OCI-LY7 (cell line): ENCODE measurements at regions not wholly inside any gene's neighbourhood (a gene's known extent, or its start where the extent isn't known, plus 50 kb on each side); places are given as distances from the start of the nearest gene placed in this dataset.

Source experiments
- BruUV-seq: library from RNA; stranded (reverse); fragments of 400-500 nt; replicated peaks from 2 replicates; lab custom pipeline; 2021; lab: Mats Ljungman, UMichigan
- CTCF ChIA-PET: fragments of 300-600 bp; sonication (Branson Sonifier 250); formaldehyde crosslinking; loops from one replicate; lab custom pipeline; 2022; ENCODE audit warnings: antibody characterized with exemption; ENCODE audit not compliant: unreplicated experiment; lab: Charles Lee
- POLR2A ChIA-PET: fragments of 300-600 bp; sonication (Branson Sonifier 250); formaldehyde crosslinking; loops from one replicate; lab custom pipeline; 2022; ENCODE audit warnings: antibody characterized with exemption; lab: Charles Lee
- DNase-seq: peaks from one replicate; pipeline ENCODE4 v3.0.0-alpha.2; 2015; ENCODE audit warnings: low spot score
- H2AFZ ChIP-seq: fragments of 200-600 bp; sonication (generic), shearing (Covaris generic); 2 replicates; pipeline ENCODE4 v1.6.1; 2014; ENCODE audit warnings: mild to moderate bottlenecking, antibody characterized with exemption, low read length, moderate library complexity
- H3K27ac ChIP-seq: fragments of 200-600 bp; sonication (generic); 2 replicates; pipeline ENCODE4 v1.5.1; 2014; ENCODE audit warnings: mixed run types, low read depth, mild to moderate bottlenecking, moderate library complexity, low read length, inconsistent platforms; ENCODE audit not compliant: poor library complexity, severe bottlenecking
- H3K36me3 ChIP-seq: fragments of 200-600 bp; sonication (generic); 2 replicates; pipeline ENCODE4 v1.6.1; 2014; ENCODE audit warnings: mild to moderate bottlenecking, antibody characterized with exemption, low read length, moderate library complexity, mixed read lengths; ENCODE audit not compliant: insufficient read depth
- H3K4me1 ChIP-seq: fragments of 200-600 bp; sonication (generic); 2 replicates; pipeline ENCODE4 v1.5.1; 2014; ENCODE audit warnings: mild to moderate bottlenecking, low read length; ENCODE audit not compliant: insufficient read depth, poor library complexity, severe bottlenecking
- H3K4me2 ChIP-seq: fragments of 200-600 bp; sonication (generic); 2 replicates; pipeline ENCODE4 v1.6.1; 2014; ENCODE audit warnings: mild to moderate bottlenecking, low read length
- H3K4me3 ChIP-seq: fragments of 200-600 bp; sonication (generic); 2 replicates; pipeline ENCODE4 v1.5.1; 2014; ENCODE audit warnings: mild to moderate bottlenecking, low read depth, low read length; ENCODE audit not compliant: poor library complexity, severe bottlenecking
- H3K79me2 ChIP-seq: fragments of 200-600 bp; sonication (generic); 2 replicates; pipeline ENCODE4 v1.6.1; 2016; ENCODE audit warnings: low read depth, mild to moderate bottlenecking, low read length, moderate library complexity, mixed read lengths; ENCODE audit not compliant: insufficient read depth
- H3K9me2 ChIP-seq: fragments of 200-600 bp; sonication (generic); 2 replicates; pipeline ENCODE4 v1.6.1; 2016; ENCODE audit warnings: mild to moderate bottlenecking, low read length, mixed read lengths; ENCODE audit not compliant: insufficient read depth
- H3K9me3 ChIP-seq: fragments of 200-600 bp; sonication (generic); 2 replicates; pipeline ENCODE4 v1.6.1; 2014; ENCODE audit warnings: mild to moderate bottlenecking, mixed run types, low read length, mixed read lengths
- H4K20me1 ChIP-seq: fragments of 200-600 bp; sonication (generic); 2 replicates; pipeline ENCODE4 v1.6.1; 2014; ENCODE audit warnings: mild to moderate bottlenecking, antibody characterized with exemption, low read length, moderate library complexity, mixed read lengths; ENCODE audit not compliant: insufficient read depth
- EZH2phosphoT487 ChIP-seq: fragments of 200-600 bp; sonication (generic); IDR thresholded peaks from 2 replicates; pipeline ENCODE4 v1.6.1; 2018; ENCODE audit warnings: low read depth, borderline replicate concordance, mild to moderate bottlenecking, mixed run types, antibody characterized with exemption, low read length, moderate library complexity, mixed read lengths
- intact Hi-C: fragments of 100-400 bp; cut with micrococcal nuclease; formaldehyde crosslinking; loops from one replicate; pipeline ENCODE4 v1.10.0; 2022; ENCODE audit not compliant: unreplicated experiment
- TF ChIP-seq, protein P1 (sequence below): fragments of 200-600 bp; sonication (generic); conservative IDR thresholded peaks from 2 replicates; pipeline ENCODE4 v1.5.1; 2014; ENCODE audit warnings: mild to moderate bottlenecking, antibody characterized with exemption, low read length, moderate library complexity, mixed read lengths

DNA sequence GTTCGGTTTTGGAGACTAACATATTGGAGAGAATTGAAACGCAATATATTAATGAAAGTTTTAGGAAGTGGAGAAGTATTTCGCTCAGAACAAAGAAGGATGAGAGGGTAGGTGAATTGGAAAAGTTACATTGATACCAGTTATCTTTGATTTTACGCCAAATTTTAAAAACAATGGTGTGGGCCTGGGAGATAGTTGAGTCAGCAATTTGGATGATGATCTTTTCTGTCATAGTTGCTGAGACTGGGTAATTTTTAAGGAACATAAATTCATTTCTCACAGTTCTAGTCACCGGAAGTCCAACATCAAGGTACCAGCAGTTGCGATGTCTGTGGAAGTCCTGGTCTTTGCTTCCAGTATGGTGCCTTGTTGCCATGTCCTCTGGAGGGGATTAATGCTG is 644.8 kb upstream of the LCORL start:
- BruUV-seq, result no TSS peak
- H3K27ac ChIP-seq, result no peak overlapping the region
- POLR2A ChIA-PET, result no interaction called here

DNA sequence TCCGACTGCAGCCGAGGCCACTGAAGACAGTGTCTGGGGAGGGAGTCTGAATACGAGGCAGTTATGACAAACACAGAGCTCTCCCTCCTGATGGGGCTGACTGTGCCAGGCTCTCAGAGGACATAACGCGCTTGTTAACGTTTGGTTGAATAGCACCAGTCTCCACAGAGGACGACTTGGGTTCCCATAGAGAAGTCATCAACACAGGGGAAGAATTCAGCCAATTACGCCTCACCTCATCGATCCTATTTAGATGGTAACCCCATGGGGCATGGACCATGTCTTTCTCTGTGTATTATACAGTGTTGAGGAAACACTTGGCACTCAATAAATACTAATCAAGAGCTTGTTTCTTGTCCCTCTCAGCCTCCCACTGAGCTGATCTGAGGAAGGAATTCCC is 642.6 kb upstream of the LCORL start:
- no peak for TF ChIP-seq EZH2phosphoT487
- TF ChIP-seq, protein P1, sequence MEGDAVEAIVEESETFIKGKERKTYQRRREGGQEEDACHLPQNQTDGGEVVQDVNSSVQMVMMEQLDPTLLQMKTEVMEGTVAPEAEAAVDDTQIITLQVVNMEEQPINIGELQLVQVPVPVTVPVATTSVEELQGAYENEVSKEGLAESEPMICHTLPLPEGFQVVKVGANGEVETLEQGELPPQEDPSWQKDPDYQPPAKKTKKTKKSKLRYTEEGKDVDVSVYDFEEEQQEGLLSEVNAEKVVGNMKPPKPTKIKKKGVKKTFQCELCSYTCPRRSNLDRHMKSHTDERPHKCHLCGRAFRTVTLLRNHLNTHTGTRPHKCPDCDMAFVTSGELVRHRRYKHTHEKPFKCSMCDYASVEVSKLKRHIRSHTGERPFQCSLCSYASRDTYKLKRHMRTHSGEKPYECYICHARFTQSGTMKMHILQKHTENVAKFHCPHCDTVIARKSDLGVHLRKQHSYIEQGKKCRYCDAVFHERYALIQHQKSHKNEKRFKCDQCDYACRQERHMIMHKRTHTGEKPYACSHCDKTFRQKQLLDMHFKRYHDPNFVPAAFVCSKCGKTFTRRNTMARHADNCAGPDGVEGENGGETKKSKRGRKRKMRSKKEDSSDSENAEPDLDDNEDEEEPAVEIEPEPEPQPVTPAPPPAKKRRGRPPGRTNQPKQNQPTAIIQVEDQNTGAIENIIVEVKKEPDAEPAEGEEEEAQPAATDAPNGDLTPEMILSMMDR, result no peak
- no peak overlapping the region for H3K4me3 ChIP-seq
- H4K20me1 ChIP-seq, result no peaks in the 10 kb centered on the region
- H3K9me3 ChIP-seq, result no peaks in the 10 kb centered on the region
- no peaks in the 10 kb centered on the region for H3K4me1 ChIP-seq
- no peaks in the 10 kb centered on the region for H3K9me2 ChIP-seq
- intact Hi-C loops, result no loop called here
- H3K4me2 ChIP-seq, result no peak overlapping the region
- no peaks in the 10 kb centered on the region for H3K79me2 ChIP-seq
- BruUV-seq, result no TSS peak
- no peaks in the 10 kb centered on the region for H3K36me3 ChIP-seq
- ChIA-PET CTCF (no interaction called here), POLR2A (no interaction called here)
- H2AFZ ChIP-seq, result no peak overlapping the region
- H3K27ac ChIP-seq, result no peak overlapping the region
- DNase-seq, result no peak

More for the DNA sequence above, 644.8 kb upstream of the LCORL start:
- Histone ChIP-seq H3K4me2 (no peak overlapping the region), H3K9me3 (no peaks in the 10 kb centered on the region), H2AFZ (no peak overlapping the region), H3K9me2 (no peaks in the 10 kb centered on the region), H4K20me1 (no peaks in the 10 kb centered on the region), H3K4me1 (no peaks in the 10 kb centered on the region), H3K4me3 (no peak overlapping the region), H3K79me2 (no peaks in the 10 kb centered on the region), H3K36me3 (no peaks in the 10 kb centered on the region)
- no peak for DNase-seq
- intact Hi-C loops, result no loop called here
- CTCF ChIA-PET, result no interaction called here
- TF ChIP-seq, protein P1, result no peak
- TF ChIP-seq EZH2phosphoT487, result no peak

DNA sequence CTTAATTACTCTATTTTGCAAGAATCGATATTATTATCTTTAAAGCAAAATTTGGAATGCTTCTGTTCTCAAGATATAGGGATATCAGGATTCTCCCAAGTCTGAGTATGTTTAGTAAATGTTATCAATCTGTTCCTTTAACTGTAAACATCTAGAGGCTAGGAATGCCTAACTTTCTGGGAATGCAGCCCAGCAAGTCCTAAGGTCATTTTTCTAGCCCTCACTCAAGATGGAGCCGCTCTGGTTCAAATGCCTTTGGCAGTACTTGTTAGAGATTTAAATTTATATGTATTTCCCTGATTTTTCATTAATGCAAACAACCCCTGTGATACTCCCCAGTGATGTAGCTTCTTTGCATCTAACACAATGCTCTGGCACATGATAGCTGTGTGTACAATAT is 623.8 kb upstream of the LCORL start:
- POLR2A ChIA-PET, result no interaction called here
- no peak for DNase-seq
- Histone ChIP-seq H2AFZ (no peak overlapping the region), H3K36me3 (no peaks in the 10 kb centered on the region), H3K4me1 (no peaks in the 10 kb centered on the region), H4K20me1 (no peaks in the 10 kb centered on the region), H3K4me3 (no peak overlapping the region), H3K9me3 (no peaks in the 10 kb centered on the region), H3K79me2 (no peaks in the 10 kb centered on the region), H3K9me2 (no peaks in the 10 kb centered on the region), H3K4me2 (no peak overlapping the region), H3K27ac (no peak overlapping the region)
- no TSS peak for BruUV-seq
- TF ChIP-seq, protein P1, result no peak
- no peak for TF ChIP-seq EZH2phosphoT487
- CTCF ChIA-PET, result no interaction called here
- intact Hi-C loops, result no loop called here
